PFSK-1 (cell line): ENCODE measurements at regions not wholly inside any gene's neighbourhood (a gene's known extent, or its start where the extent isn't known, plus 50 kb on each side); places are given as distances from the start of the nearest gene placed in this dataset.

Experiments used
- FOXP2 ChIP-seq: optimal IDR thresholded peaks from 2 replicates; pipeline ENCODE3; 2011; ENCODE audit warnings: borderline replicate concordance, control low read depth, inconsistent platforms; ENCODE audit not compliant: insufficient read depth; ENCODE audit errors: extremely low read length, extremely low read depth
- POLR2AphosphoS5 ChIP-seq: IDR thresholded peaks from 2 replicates; pipeline ENCODE4 v1.6.1; 2012; ENCODE audit warnings: low read depth, mild to moderate bottlenecking, control low read depth, low read length, moderate library complexity
- SIN3A ChIP-seq: IDR thresholded peaks from 2 replicates; pipeline ENCODE4 v1.6.1; 2012; ENCODE audit warnings: mild to moderate bottlenecking, low read length, moderate library complexity, borderline replicate concordance; ENCODE audit not compliant: insufficient read depth
- TAF1 ChIP-seq: IDR thresholded peaks from 2 replicates; pipeline ENCODE4 v1.6.1; 2012; ENCODE audit warnings: low read length, control low read depth, borderline replicate concordance; ENCODE audit not compliant: insufficient read depth
- TF ChIP-seq, protein P1 (sequence below), 2 experiments: IDR thresholded peaks; 2 replicates each; pipeline versions ENCODE4 v1.6.1 to v1.8.0; 2011 to 2012; ENCODE audit warnings: low read depth in 2 of 2, low read length in 2 of 2, control low read depth in 1 of 2, inconsistent platforms in 1 of 2, mild to moderate bottlenecking in 1 of 2, moderate library complexity in 1 of 2; ENCODE audit not compliant: insufficient read depth in 1 of 2

DNA sequence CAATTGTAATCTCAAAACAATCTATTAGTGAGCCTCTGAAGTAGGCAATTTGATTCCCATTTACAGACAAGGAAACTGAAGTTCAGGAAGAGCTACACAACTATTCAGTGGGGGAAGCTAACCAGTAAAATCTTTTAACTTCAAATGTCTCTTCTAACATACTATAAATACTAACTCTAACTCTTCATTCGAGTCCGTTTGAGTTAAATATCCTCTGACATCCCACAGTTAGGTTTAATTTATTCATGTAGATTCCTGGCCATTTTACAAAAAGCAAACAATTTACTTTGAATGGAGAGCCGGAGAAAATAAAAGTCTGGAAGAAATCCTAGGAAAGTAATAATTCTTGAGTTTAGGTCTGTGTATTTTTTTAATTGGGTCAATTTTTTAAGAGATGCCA is 64.7 kb downstream of the HYCC1 start:
- TF ChIP-seq SIN3A: no peak
- no peak for TF ChIP-seq TAF1
- TF ChIP-seq POLR2AphosphoS5: no peak
- TF ChIP-seq FOXP2: no peak
- TF ChIP-seq, protein P1, sequence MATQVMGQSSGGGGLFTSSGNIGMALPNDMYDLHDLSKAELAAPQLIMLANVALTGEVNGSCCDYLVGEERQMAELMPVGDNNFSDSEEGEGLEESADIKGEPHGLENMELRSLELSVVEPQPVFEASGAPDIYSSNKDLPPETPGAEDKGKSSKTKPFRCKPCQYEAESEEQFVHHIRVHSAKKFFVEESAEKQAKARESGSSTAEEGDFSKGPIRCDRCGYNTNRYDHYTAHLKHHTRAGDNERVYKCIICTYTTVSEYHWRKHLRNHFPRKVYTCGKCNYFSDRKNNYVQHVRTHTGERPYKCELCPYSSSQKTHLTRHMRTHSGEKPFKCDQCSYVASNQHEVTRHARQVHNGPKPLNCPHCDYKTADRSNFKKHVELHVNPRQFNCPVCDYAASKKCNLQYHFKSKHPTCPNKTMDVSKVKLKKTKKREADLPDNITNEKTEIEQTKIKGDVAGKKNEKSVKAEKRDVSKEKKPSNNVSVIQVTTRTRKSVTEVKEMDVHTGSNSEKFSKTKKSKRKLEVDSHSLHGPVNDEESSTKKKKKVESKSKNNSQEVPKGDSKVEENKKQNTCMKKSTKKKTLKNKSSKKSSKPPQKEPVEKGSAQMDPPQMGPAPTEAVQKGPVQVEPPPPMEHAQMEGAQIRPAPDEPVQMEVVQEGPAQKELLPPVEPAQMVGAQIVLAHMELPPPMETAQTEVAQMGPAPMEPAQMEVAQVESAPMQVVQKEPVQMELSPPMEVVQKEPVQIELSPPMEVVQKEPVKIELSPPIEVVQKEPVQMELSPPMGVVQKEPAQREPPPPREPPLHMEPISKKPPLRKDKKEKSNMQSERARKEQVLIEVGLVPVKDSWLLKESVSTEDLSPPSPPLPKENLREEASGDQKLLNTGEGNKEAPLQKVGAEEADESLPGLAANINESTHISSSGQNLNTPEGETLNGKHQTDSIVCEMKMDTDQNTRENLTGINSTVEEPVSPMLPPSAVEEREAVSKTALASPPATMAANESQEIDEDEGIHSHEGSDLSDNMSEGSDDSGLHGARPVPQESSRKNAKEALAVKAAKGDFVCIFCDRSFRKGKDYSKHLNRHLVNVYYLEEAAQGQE (IDR thresholded peaks at IDR 0.05; ENCODE audit: insufficient read depth in 1 of 2, low read depth in 2 of 2, low read length in 2 of 2): no peak

DNA sequence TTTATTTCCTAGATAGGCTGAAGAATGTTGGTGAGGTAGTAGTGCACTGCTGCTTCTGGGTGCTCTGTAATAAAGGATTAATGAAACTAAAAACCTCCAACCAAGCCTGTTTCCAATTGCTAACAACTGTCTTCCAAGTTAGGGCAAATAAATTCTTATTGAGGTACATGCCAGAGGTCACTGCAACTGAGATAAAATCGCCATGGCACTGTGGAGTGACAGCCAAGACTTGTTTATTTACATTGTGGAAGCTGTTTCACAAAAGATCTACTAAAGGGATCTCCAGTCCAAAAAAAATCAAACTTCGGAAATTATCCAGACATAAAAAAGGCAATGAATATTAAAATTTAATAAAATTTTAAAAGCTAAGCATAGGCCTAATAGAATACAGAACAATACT is 65.2 kb downstream of the HYCC1 start:
- no peak for TF ChIP-seq POLR2AphosphoS5
- TF ChIP-seq FOXP2: no peak
- TF ChIP-seq SIN3A: no peak
- TF ChIP-seq, protein P1 (IDR thresholded peaks at IDR 0.05; ENCODE audit: insufficient read depth in 1 of 2, low read depth in 2 of 2, low read length in 2 of 2): no peak
- no peak for TF ChIP-seq TAF1

DNA sequence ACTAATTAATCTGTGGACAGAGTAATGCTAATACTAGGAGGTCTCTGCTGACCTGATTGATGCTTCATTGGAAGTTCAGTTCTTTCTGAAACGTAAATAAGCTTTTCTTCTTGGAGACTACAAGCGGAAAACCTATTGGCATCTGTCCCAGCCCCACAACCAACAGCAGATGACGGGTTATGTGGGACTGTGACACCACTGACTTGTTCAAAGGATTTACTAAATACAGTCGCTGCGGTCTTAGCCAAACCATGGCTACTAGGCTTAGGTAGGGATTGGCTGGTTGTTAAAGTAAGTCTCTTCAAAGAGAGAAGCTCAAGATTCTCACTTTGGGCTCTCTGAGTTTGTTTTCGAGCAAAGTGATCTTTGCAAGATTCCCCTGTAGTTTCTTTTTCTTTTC is 68.3 kb downstream of the HYCC1 start:
- no peak for TF ChIP-seq FOXP2
- no peak for TF ChIP-seq POLR2AphosphoS5
- TF ChIP-seq, protein P1 (IDR thresholded peaks at IDR 0.05; ENCODE audit: insufficient read depth in 1 of 2, low read depth in 2 of 2, low read length in 2 of 2): no peak
- no peak for TF ChIP-seq SIN3A
- TF ChIP-seq TAF1: no peak

DNA sequence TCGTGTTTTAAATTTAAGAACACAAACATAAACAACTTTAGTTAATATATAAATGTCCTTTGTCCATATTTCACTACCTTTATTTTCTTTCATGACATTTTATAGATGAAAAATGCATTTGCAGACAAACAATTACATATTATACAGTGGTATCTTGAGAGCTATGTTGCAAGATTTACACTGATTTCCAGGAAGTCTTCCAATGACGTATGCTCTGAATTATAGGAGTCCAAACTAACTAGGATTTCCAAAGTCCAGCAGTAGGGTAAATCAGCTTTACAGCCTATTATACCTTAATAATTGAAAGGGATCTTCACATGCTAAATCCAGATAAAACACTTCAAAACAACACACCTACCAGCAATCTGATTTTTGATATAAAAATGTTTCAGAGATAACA is 69.4 kb downstream of the HYCC1 start:
- no peak for TF ChIP-seq TAF1
- no peak for TF ChIP-seq POLR2AphosphoS5

DNA sequence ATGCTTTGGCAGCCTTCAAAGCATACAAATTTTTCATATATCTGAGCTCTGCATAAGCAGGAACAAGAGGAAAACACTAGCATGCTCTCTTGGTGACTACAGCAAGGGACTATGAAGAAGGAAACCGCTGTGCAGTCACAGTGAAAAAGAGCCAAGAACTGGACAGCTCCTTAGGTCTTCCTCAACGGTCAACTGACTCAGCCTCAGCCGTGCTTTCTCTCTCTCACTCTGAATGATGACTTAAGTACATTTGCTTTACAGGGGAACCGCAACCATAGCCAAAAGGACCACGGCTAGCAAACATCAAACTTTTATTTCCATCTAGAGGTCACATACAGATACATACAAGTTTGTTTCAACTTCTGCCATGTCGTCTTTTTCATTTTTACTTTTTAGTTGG is 69.9 kb downstream of the HYCC1 start:
- no peak for TF ChIP-seq FOXP2
- TF ChIP-seq, protein P1 (IDR thresholded peaks at IDR 0.05; ENCODE audit: insufficient read depth in 1 of 2, low read depth in 2 of 2, low read length in 2 of 2): peak; percentile 83 to 86
